H1 (cell line): ENCODE measurements at regions not wholly inside any gene's neighbourhood (a gene's known extent, or its start where the extent isn't known, plus 50 kb on each side); places are given as distances from the start of the nearest gene placed in this dataset.

ENCODE experiments used
- CTCF ChIA-PET: fragments of 300-600 bp; sonication (Branson Sonifier 250); formaldehyde crosslinking; loops from one replicate; lab custom pipeline; 2021; ENCODE audit not compliant: partially characterized antibody; lab: Charles Lee
- POLR2A ChIA-PET: fragments of 300-600 bp; sonication (Branson Sonifier 250); formaldehyde crosslinking; loops from one replicate; lab custom pipeline; 2021; ENCODE audit warnings: inconsistent platforms; ENCODE audit not compliant: partially characterized antibody; lab: Charles Lee
- DNase-seq, 2 experiments: peaks; one replicate each; pipeline versions ENCODE4 v3.0.0 to v3.0.0-alpha.2; 2010 to 2022; ENCODE audit warnings: low spot score in 2 of 2, low read depth in 1 of 2, mixed read lengths in 1 of 2
- FAIRE-seq: peaks from 2 replicates; lab custom pipeline; 2011; peaks lifted over from hg19 to GRCh38; lab: Jason Lieb, UNC
- H2AFZ ChIP-seq: 2 replicates; pipeline ENCODE4 v1.8.1; 2012; ENCODE audit warnings: low read length, inconsistent platforms
- H2AK5ac ChIP-seq: 2 replicates; pipeline ENCODE4 v1.6.1; 2013; ENCODE audit warnings: low read depth, low read length
- H2BK120ac ChIP-seq: replicated peaks from 2 replicates; pipeline ENCODE3; 2013; ENCODE audit warnings: low read depth, low read length, inconsistent platforms
- H2BK12ac ChIP-seq: 2 replicates; pipeline ENCODE4 v1.6.1; 2013; ENCODE audit warnings: low read depth, low read length
- H2BK15ac ChIP-seq: 2 replicates; pipeline ENCODE4 v1.6.1; 2013; ENCODE audit warnings: low read length
- H2BK20ac ChIP-seq: 2 replicates; pipeline ENCODE4 v1.6.1; 2013; ENCODE audit warnings: low read length
- H2BK5ac ChIP-seq: 2 replicates; pipeline ENCODE4 v1.6.1; 2013; ENCODE audit warnings: low read depth, low read length
- H3K14ac ChIP-seq: 2 replicates; pipeline ENCODE4 v1.6.1; 2013; ENCODE audit warnings: inconsistent platforms; ENCODE audit not compliant: insufficient read length
- H3K18ac ChIP-seq: 2 replicates; pipeline ENCODE4 v1.6.1; 2013; ENCODE audit warnings: low read length; ENCODE audit errors: extremely low read depth
- H3K23ac ChIP-seq: 2 replicates; pipeline ENCODE4 v1.6.1; 2013; ENCODE audit warnings: inconsistent platforms; ENCODE audit not compliant: insufficient read length
- H3K23me2 ChIP-seq: 2 replicates; pipeline ENCODE4 v1.6.1; 2013; ENCODE audit warnings: low read depth, low read length
- H3K27ac ChIP-seq: 2 replicates; pipeline ENCODE4 v1.6.1; 2011; ENCODE audit warnings: low read depth, low read length, inconsistent platforms
- H3K27me3 ChIP-seq, 4 experiments: replicated peaks in 1 of 4; 1 replicate in 1 of 4; 2 replicates in 3 of 4; pipeline versions ENCODE4 v1.6.1 to v1.8.1; 2011 to 2013; ENCODE audit warnings: low read length in 3 of 4, mild to moderate bottlenecking in 3 of 4, inconsistent platforms in 2 of 4, mixed read lengths in 2 of 4, moderate library complexity in 1 of 4; ENCODE audit not compliant: control insufficient read depth in 3 of 4, insufficient read depth in 3 of 4; ENCODE audit errors: extremely low read depth in 1 of 4
- H3K36me3 ChIP-seq, 4 experiments: 2 replicates each; pipeline versions ENCODE4 v1.6.1 to v1.8.1; 2011 to 2013; ENCODE audit warnings: mild to moderate bottlenecking in 4 of 4, low read length in 3 of 4, moderate library complexity in 2 of 4, control low read depth in 1 of 4, inconsistent platforms in 1 of 4; ENCODE audit not compliant: insufficient read depth in 4 of 4, control insufficient read depth in 2 of 4
- H3K4ac ChIP-seq: replicated peaks from 2 replicates; pipeline ENCODE3; 2013; ENCODE audit warnings: low read length, low read depth, mixed read lengths, inconsistent platforms; ENCODE audit not compliant: insufficient read length
- H3K4me1 ChIP-seq, 4 experiments: replicated peaks in 1 of 4; 1 replicate in 1 of 4; 2 replicates in 3 of 4; pipeline versions ENCODE4 v1.6.1 to v1.8.1; 2011 to 2013; ENCODE audit warnings: low read length in 3 of 4, inconsistent platforms in 2 of 4, mixed read lengths in 1 of 4; ENCODE audit not compliant: insufficient read depth in 4 of 4, control insufficient read depth in 3 of 4
- H3K4me2 ChIP-seq, 2 experiments: 2 replicates each; pipeline versions ENCODE4 v1.6.1 to v1.8.1; 2011 to 2013; ENCODE audit warnings: low read depth in 2 of 2, low read length in 2 of 2, control low read depth in 1 of 2, inconsistent platforms in 1 of 2, mild to moderate bottlenecking in 1 of 2; ENCODE audit not compliant: insufficient read depth in 1 of 2
- H3K4me3 ChIP-seq, 4 experiments: fragments of 200-600, 300-600 bp in 1 of 4; sonication (generic), shearing (Covaris generic), sonication (Bioruptor Twin) in 1 of 4; 2 replicates each; pipeline versions ENCODE4 v1.5.1 to v1.8.1; 2011 to 2016; ENCODE audit warnings: low read length in 4 of 4, low read depth in 3 of 4, control low read depth in 2 of 4, inconsistent platforms in 2 of 4, mild to moderate bottlenecking in 2 of 4, mixed read lengths in 1 of 4, moderate library complexity in 1 of 4; ENCODE audit not compliant: insufficient read depth in 2 of 4; ENCODE audit errors: extremely low read depth in 1 of 4
- H3K56ac ChIP-seq: replicated peaks from 2 replicates; pipeline ENCODE3; 2013; ENCODE audit warnings: low read depth, mild to moderate bottlenecking, mixed read lengths, low read length, inconsistent platforms; ENCODE audit not compliant: insufficient read length
- H3K79me1 ChIP-seq: 2 replicates; pipeline ENCODE4 v1.6.1; 2013; ENCODE audit warnings: low read depth, low read length, control low read depth
- H3K79me2 ChIP-seq, 2 experiments: 2 replicates each; pipeline versions ENCODE4 v1.6.1 to v1.8.1; 2012 to 2013; ENCODE audit warnings: low read length in 2 of 2, mild to moderate bottlenecking in 2 of 2, inconsistent platforms in 1 of 2; ENCODE audit not compliant: insufficient read depth in 2 of 2, control insufficient read depth in 1 of 2
- H3K9ac ChIP-seq, 4 experiments: replicated peaks in 1 of 4; 1 replicate in 1 of 4; 2 replicates in 3 of 4; pipeline versions ENCODE4 v1.6.1 to v1.8.1; 2011 to 2013; ENCODE audit warnings: low read depth in 3 of 4, low read length in 3 of 4, control low read depth in 2 of 4, mild to moderate bottlenecking in 2 of 4, moderate library complexity in 2 of 4, inconsistent platforms in 1 of 4; ENCODE audit errors: extremely low read depth in 1 of 4
- H3K9me3 ChIP-seq, 2 experiments: 2 replicates each; pipeline versions ENCODE4 v1.6.1 to v1.8.1; 2012 to 2013; ENCODE audit warnings: mild to moderate bottlenecking in 2 of 2, moderate library complexity in 2 of 2, control low read depth in 1 of 2, inconsistent platforms in 1 of 2, low read depth in 1 of 2, low read length in 1 of 2, mixed read lengths in 1 of 2; ENCODE audit not compliant: insufficient read depth in 2 of 2
- H4K20me1 ChIP-seq, 2 experiments: replicated peaks in 1 of 2; 2 replicates each; pipeline versions ENCODE3 to v1.8.1; 2011 to 2013; ENCODE audit warnings: inconsistent platforms in 2 of 2, low read length in 2 of 2, mild to moderate bottlenecking in 1 of 2; ENCODE audit not compliant: insufficient read depth in 2 of 2, control insufficient read depth in 1 of 2
- H4K5ac ChIP-seq: 2 replicates; pipeline ENCODE4 v1.6.1; 2013; ENCODE audit warnings: low read length, low read depth, mixed read lengths, inconsistent platforms; ENCODE audit not compliant: insufficient read length
- H4K8ac ChIP-seq: 2 replicates; pipeline ENCODE4 v1.8.0; 2013; ENCODE audit warnings: mild to moderate bottlenecking, moderate library complexity, low read length, inconsistent platforms; ENCODE audit not compliant: insufficient read depth; ENCODE audit errors: extremely low read depth
- H4K91ac ChIP-seq: replicated peaks from 2 replicates; pipeline ENCODE3; 2013; ENCODE audit warnings: low read length, mixed read lengths, inconsistent platforms; ENCODE audit not compliant: insufficient read length
- CHD2 ChIP-seq: IDR thresholded peaks from 2 replicates; pipeline ENCODE4 v1.6.1; 2012; ENCODE audit warnings: low read length, improper control_type of control experiment
- EZH2 ChIP-seq: fragments of 200-600 bp; sonication (generic); IDR thresholded peaks from 2 replicates; pipeline ENCODE4 v1.7.1; 2012; ENCODE audit warnings: low read depth, mild to moderate bottlenecking, moderate library complexity, low read length, inconsistent platforms; ENCODE audit not compliant: severe bottlenecking
- GABPA ChIP-seq: IDR thresholded peaks from 2 replicates; pipeline ENCODE4 v1.6.1; 2011; ENCODE audit warnings: mild to moderate bottlenecking, low read length, moderate library complexity, borderline replicate concordance; ENCODE audit not compliant: insufficient read depth
- GTF2F1 ChIP-seq: IDR thresholded peaks from 2 replicates; pipeline ENCODE4 v1.6.1; 2012; ENCODE audit warnings: low read depth, low read length, improper control_type of control experiment, borderline replicate concordance
- HDAC6 ChIP-seq: IDR thresholded peaks from one replicate; pipeline ENCODE4 v1.7.1; 2012; ENCODE audit warnings: low read depth, mild to moderate bottlenecking, inconsistent platforms, low read length, moderate library complexity
- RAD21 ChIP-seq, 2 experiments: IDR thresholded peaks in 1 of 2; conservative IDR thresholded peaks in 1 of 2; 2 replicates each; pipeline ENCODE4 v1.6.1; 2011; ENCODE audit warnings: low read depth in 2 of 2, low read length in 2 of 2, improper control_type of control experiment in 1 of 2, inconsistent platforms in 1 of 2, mild to moderate bottlenecking in 1 of 2, moderate library complexity in 1 of 2
- SIRT6 ChIP-seq: IDR thresholded peaks from one replicate; pipeline ENCODE4 v1.7.1; 2012; ENCODE audit warnings: low read length, inconsistent platforms
- TAF7 ChIP-seq: optimal IDR thresholded peaks from 2 replicates; pipeline ENCODE3; 2011; ENCODE audit warnings: low read depth, mild to moderate bottlenecking, inconsistent platforms, low read length, moderate library complexity, borderline replicate concordance
- TBP ChIP-seq: IDR thresholded peaks from 2 replicates; pipeline ENCODE4 v1.6.1; 2011; ENCODE audit warnings: low read depth, low read length, improper control_type of control experiment
- TEAD4 ChIP-seq: IDR thresholded peaks from 2 replicates; pipeline ENCODE4 v1.6.1; 2012; ENCODE audit warnings: low read depth, low read length, inconsistent platforms, mixed read lengths
- WGBS, 2 experiments: shearing (Covaris generic) in 1 of 2; methylation state at CpG; one replicate each; pipeline versions ENCODE4 v1.1.6 to v1.1.7; 2013 to 2015; ENCODE audit warnings: low lambda C conversion rate in 2 of 2, mixed read lengths in 2 of 2, inconsistent platforms in 1 of 2, low coverage in 1 of 2, missing lambda C conversion rate in 1 of 2; ENCODE audit not compliant: insufficient replicate concordance in 2 of 2, insufficient coverage in 1 of 2, insufficient read length in 1 of 2; ENCODE audit errors: extremely low coverage in 1 of 2, missing lambda C conversion rate in 1 of 2; 5-methylcytosine and 5-hydroxymethylcytosine counted together
- TF ChIP-seq, protein P1 (sequence below): IDR thresholded peaks from 2 replicates; pipeline ENCODE4 v1.6.1; 2012; ENCODE audit warnings: inconsistent platforms

DNA sequence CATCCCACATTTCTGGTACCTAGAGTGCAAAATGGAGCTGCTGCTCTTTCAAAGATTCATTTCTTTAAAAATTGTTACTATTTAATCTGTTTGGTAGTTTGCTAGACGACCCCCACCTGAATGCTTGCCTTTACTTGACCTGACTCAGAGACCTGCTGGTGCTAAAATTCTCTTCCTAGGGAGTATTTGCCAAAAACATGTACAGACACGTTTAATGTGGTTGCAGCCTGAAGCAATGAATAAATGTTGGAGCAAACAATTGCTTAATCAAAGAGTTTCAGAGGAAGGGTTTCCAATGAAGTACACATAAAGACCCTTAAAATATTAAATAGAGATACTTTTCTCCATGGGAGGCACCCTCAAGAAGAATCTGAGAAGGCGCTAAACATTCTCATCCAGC lies 734.4 kb downstream of the CBLN2 start:
- Histone ChIP-seq H4K8ac (no peak overlapping the region), H3K23ac (no peak overlapping the region), H3K14ac (no peak overlapping the region), H3K79me2 (no peaks in the 10 kb centered on the region), H4K91ac (no peak overlapping the region), H2BK12ac (no peak overlapping the region), H2BK20ac (no peak overlapping the region), H3K36me3 (no peaks in the 10 kb centered on the region), H3K4me3 (no peak overlapping the region), H2BK5ac (no peak overlapping the region), H2AK5ac (no peak overlapping the region), H3K56ac (no peak overlapping the region), H3K27me3 (no peaks in the 10 kb centered on the region), H3K18ac (no peak overlapping the region), H4K20me1 (no peaks in the 10 kb centered on the region), H3K4me1 (no peaks in the 10 kb centered on the region), H3K4ac (no peak overlapping the region), H3K79me1 (no peaks in the 10 kb centered on the region), H3K23me2 (no peaks in the 10 kb centered on the region), H3K9me3 (peaks cover 55 to 59% of the 10 kb centered on the region in 2 experiments), H2BK15ac (no peak overlapping the region), H3K27ac (no peak overlapping the region), H2BK120ac (no peak overlapping the region), H2AFZ (no peak overlapping the region), H3K4me2 (no peak overlapping the region), H4K5ac (no peak overlapping the region), H3K9ac (no peak overlapping the region)
- DNase-seq (no peak), FAIRE-seq (no peak)
- no peak for TF ChIP-seq TEAD4
- no peak for TF ChIP-seq EZH2
- no peak for TF ChIP-seq GABPA
- TF ChIP-seq, protein P1, sequence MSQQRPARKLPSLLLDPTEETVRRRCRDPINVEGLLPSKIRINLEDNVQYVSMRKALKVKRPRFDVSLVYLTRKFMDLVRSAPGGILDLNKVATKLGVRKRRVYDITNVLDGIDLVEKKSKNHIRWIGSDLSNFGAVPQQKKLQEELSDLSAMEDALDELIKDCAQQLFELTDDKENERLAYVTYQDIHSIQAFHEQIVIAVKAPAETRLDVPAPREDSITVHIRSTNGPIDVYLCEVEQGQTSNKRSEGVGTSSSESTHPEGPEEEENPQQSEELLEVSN = no peak
- no peak for TF ChIP-seq RAD21 (IDR thresholded peaks at IDR 0.05 in 1 of 2, conservative IDR thresholded peaks at IDR 0.05 in 1 of 2; ENCODE audit: low read depth in 2 of 2, low read length in 2 of 2)
- no peak for TF ChIP-seq GTF2F1
- TF ChIP-seq HDAC6 = no peak
- no peak for TF ChIP-seq TBP
- no peak for TF ChIP-seq CHD2
- no peak for TF ChIP-seq SIRT6
- no peak for TF ChIP-seq TAF7
- 43% methylated on average over 3 of the region's 3 CpGs; no CpG with 5 or more reads in 1 of the 2 experiments for whole genome bisulfite sequencing, 2 experiments
- POLR2A ChIA-PET = no interaction called here
- CTCF ChIA-PET = no interaction called here
